GM12878 (cell line): ENCODE measurements at regions not wholly inside any gene's neighbourhood (a gene's known extent, or its start where the extent isn't known, plus 50 kb on each side); places are given as distances from the start of the nearest gene placed in this dataset.

Source experiments
- CBX5 ChIP-seq: sonication (generic); IDR thresholded peaks from 2 replicates; pipeline ENCODE4 v1.6.1; 2016; ENCODE audit warnings: low read depth, moderate library complexity, mild to moderate bottlenecking, inconsistent platforms
- POLR2AphosphoS5 ChIP-seq: IDR thresholded peaks from 2 replicates; pipeline ENCODE4 v1.6.1; 2011; ENCODE audit warnings: mild to moderate bottlenecking, low read length, inconsistent platforms
- POU2F2 ChIP-seq: IDR thresholded peaks from 3 replicates; pipeline ENCODE4 v1.6.1; 2011; ENCODE audit warnings: low read depth, mild to moderate bottlenecking, low read length, borderline replicate concordance
- SMC3 ChIP-seq: IDR thresholded peaks from 2 replicates; pipeline ENCODE4 v1.6.1; 2011; ENCODE audit warnings: low read length, improper control_type of control experiment, borderline replicate concordance
- WRNIP1 ChIP-seq: IDR thresholded peaks from 2 replicates; pipeline ENCODE4 v1.6.1; 2011; ENCODE audit warnings: low read depth, low read length, improper control_type of control experiment, borderline replicate concordance
- TF ChIP-seq, protein P1 (sequence below), 3 experiments: IDR thresholded peaks in 2 of 3; conservative IDR thresholded peaks in 1 of 3; 2 replicates each; pipeline ENCODE4 v1.5.1; 2011; ENCODE audit warnings: low read depth in 3 of 3, low read length in 3 of 3, mild to moderate bottlenecking in 3 of 3, control low read depth in 2 of 3, moderate library complexity in 2 of 3, inconsistent platforms in 1 of 3, mixed read lengths in 1 of 3; ENCODE audit not compliant: control insufficient read depth in 2 of 3, insufficient read depth in 1 of 3; ENCODE audit errors: extremely low read depth in 1 of 3
- TF ChIP-seq, protein P2 (sequence below): IDR thresholded peaks from 2 replicates; pipeline ENCODE4 v1.6.1; 2012; ENCODE audit warnings: low read depth, low read length, improper control_type of control experiment

DNA sequence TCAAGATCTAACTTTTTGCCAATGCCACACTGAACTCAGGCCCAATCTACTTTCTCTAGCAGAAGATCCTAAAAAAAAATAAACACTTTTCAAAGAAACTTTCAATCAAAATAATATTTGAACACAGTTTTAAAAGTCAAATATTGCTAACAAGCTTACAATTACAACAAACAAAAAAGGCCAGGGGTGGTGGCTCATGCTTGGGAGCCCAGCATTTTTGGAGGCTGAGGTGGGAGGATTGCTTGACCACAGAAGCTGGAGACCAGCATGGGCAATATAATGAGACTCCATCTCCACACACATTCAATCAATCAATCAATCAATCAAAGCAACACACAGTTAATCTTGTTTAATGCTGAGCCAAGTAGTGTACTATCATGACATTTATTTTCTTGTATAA lies 149.2 kb downstream of the CYP26A1 start:
- TF ChIP-seq, protein P1, sequence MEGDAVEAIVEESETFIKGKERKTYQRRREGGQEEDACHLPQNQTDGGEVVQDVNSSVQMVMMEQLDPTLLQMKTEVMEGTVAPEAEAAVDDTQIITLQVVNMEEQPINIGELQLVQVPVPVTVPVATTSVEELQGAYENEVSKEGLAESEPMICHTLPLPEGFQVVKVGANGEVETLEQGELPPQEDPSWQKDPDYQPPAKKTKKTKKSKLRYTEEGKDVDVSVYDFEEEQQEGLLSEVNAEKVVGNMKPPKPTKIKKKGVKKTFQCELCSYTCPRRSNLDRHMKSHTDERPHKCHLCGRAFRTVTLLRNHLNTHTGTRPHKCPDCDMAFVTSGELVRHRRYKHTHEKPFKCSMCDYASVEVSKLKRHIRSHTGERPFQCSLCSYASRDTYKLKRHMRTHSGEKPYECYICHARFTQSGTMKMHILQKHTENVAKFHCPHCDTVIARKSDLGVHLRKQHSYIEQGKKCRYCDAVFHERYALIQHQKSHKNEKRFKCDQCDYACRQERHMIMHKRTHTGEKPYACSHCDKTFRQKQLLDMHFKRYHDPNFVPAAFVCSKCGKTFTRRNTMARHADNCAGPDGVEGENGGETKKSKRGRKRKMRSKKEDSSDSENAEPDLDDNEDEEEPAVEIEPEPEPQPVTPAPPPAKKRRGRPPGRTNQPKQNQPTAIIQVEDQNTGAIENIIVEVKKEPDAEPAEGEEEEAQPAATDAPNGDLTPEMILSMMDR (IDR thresholded peaks at IDR 0.05 in 2 of 3, conservative IDR thresholded peaks at IDR 0.05 in 1 of 3; ENCODE audit: control insufficient read depth in 2 of 3, extremely low read depth in 1 of 3, insufficient read depth in 1 of 3, low read depth in 3 of 3, low read length in 3 of 3) = no peak
- TF ChIP-seq POLR2AphosphoS5 (no peak), SMC3 (no peak), WRNIP1 (no peak), POU2F2 (no peak), CBX5 (no peak)
- TF ChIP-seq, protein P2, sequence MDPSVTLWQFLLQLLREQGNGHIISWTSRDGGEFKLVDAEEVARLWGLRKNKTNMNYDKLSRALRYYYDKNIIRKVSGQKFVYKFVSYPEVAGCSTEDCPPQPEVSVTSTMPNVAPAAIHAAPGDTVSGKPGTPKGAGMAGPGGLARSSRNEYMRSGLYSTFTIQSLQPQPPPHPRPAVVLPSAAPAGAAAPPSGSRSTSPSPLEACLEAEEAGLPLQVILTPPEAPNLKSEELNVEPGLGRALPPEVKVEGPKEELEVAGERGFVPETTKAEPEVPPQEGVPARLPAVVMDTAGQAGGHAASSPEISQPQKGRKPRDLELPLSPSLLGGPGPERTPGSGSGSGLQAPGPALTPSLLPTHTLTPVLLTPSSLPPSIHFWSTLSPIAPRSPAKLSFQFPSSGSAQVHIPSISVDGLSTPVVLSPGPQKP = no peak
